ENCODE measurements at regions not wholly inside any gene's neighbourhood (a gene's known extent, or its start where the extent isn't known, plus 50 kb on each side); places are given as distances from the start of the nearest gene placed in this dataset.

DNA sequence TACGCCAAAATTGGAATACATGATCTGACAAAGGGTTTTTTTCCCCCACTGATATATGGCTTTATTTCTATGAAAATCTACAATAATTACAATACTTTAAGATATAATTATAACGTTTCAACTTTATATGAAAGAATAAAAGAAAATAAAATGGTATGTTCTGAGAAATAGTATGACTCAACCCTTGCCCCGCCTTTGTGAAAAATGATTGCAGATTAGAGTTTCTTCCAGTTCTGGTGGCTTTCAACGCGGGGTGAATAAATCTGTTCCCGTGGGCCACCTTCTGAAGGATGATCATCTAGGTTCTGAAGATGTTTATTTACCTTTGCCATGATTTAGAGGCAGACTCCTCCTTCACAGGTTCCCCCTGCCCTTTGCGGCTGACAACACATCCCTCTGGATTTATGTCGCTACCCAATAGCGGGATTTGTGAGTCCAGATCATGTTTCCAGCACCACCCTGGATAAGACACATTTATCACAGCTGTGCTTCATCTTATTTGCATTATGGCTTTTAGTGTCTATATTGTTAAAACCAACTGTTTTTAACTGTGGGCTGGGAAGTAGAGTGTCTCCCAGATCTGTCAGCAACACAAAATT is 607.0 kb upstream of the KIRREL3 start:
- Histone ChIP-seq H3K9ac (ENCODE audit: low read length in 5 of 5) (no peak overlapping the region), H3K27ac (ENCODE audit: low read depth, low read length) (no peak overlapping the region), H3K36me3 (ENCODE audit: control insufficient read depth in 5 of 5, insufficient read depth in 5 of 5, low read length in 5 of 5) (no peaks in the 10 kb centered on the region), H3K4me3 (ENCODE audit: low read depth in 1 of 5, low read length in 5 of 5) (no peak overlapping the region), H3K4me1 (ENCODE audit: control insufficient read depth in 5 of 5, insufficient read depth in 5 of 5, low read length in 5 of 5) (no peaks in the 10 kb centered on the region), H3K27me3 (ENCODE audit: control insufficient read depth in 5 of 5, insufficient read depth in 4 of 5, low read length in 5 of 5) (peaks cover 0 to 2% (median 0%) of the 10 kb centered on the region in 5 donors), H3K9me3 (ENCODE audit: control insufficient read depth in 5 of 5, low read length in 5 of 5) (no peaks in the 10 kb centered on the region)

DNA sequence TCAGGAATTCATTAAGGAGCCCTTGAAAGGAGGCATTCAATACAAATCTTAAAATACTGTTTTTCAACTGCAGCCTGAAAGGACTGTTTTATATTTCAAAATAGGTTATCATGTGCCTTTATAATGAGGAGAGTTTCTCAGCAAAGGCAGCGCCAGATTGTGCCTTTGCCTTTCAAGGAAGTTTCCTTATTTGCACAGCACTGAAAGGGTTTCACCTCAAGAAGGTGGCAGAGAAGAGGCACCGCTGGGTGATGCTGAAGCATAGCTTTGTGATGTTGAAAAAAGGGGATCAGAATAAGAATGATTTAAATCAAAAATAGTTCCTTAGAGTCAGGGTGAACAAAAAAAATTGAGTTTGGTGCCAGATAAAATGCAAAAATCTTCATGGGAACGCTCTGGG is 601.0 kb upstream of the KIRREL3 start:
- no peak overlapping the region for H3K9ac ChIP-seq (ENCODE audit: low read length in 5 of 5)
- no peaks in the 10 kb centered on the region for H3K9me3 ChIP-seq (ENCODE audit: control insufficient read depth in 5 of 5, low read length in 5 of 5)
- H3K36me3 ChIP-seq (ENCODE audit: control insufficient read depth in 5 of 5, insufficient read depth in 5 of 5, low read length in 5 of 5): no peaks in the 10 kb centered on the region
- no peaks in the 10 kb centered on the region for H3K27me3 ChIP-seq (ENCODE audit: control insufficient read depth in 5 of 5, insufficient read depth in 4 of 5, low read length in 5 of 5)
- H3K27ac ChIP-seq (ENCODE audit: low read depth, low read length): no peak overlapping the region
- H3K4me3 ChIP-seq (ENCODE audit: low read depth in 1 of 5, low read length in 5 of 5): no peak overlapping the region
- H3K4me1 ChIP-seq (ENCODE audit: control insufficient read depth in 5 of 5, insufficient read depth in 5 of 5, low read length in 5 of 5): no peaks in the 10 kb centered on the region

DNA sequence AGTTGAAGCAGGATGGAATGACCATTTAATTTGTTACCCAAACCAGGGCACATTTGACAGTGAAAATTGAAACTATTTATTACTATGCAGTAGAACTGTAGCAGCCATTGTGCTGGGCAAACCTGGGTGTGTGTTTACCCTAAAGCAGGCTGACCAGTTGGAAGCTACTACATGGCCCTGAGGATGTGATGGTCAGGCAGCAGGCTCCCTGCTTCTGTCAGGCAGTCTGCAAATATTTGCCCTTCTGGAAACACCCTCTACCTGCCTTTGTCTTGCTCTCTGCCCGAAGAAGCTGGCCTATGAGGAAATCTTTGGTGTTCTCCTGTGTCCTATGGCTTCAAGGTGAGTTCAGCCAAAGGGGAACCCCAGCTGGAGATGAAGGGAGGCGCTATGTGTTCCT is 600.1 kb upstream of the KIRREL3 start:
- Histone ChIP-seq H3K4me3 (ENCODE audit: low read depth in 1 of 5, low read length in 5 of 5) (no peak overlapping the region), H3K9me3 (ENCODE audit: control insufficient read depth in 5 of 5, low read length in 5 of 5) (no peaks in the 10 kb centered on the region), H3K27ac (ENCODE audit: low read depth, low read length) (no peak overlapping the region), H3K27me3 (ENCODE audit: control insufficient read depth in 5 of 5, insufficient read depth in 4 of 5, low read length in 5 of 5) (no peaks in the 10 kb centered on the region), H3K36me3 (ENCODE audit: control insufficient read depth in 5 of 5, insufficient read depth in 5 of 5, low read length in 5 of 5) (no peaks in the 10 kb centered on the region), H3K9ac (ENCODE audit: low read length in 5 of 5) (no peak overlapping the region), H3K4me1 (ENCODE audit: control insufficient read depth in 5 of 5, insufficient read depth in 5 of 5, low read length in 5 of 5) (no peaks in the 10 kb centered on the region)

DNA sequence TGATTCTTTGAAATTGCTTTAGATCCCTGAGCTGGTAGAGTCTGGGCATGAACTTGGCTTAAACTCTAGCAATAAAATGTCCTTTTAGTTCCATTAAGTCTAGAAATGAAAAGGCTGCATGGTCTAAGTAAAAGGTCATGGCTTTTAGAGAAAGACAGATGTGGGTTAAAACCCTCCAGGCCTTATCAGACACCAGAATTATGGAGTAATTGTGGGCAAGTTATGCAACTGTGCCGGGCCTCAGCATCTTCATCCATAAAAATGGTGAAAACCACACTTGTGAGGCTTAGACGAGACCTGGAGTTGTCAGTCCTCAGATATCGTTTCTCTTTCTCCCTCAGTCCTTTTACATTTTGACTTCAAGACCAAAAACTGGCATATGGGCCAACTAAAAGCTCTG is 597.9 kb upstream of the KIRREL3 start:
- Histone ChIP-seq H3K4me3 (ENCODE audit: low read depth in 1 of 5, low read length in 5 of 5) (no peak overlapping the region), H3K9me3 (ENCODE audit: control insufficient read depth in 5 of 5, low read length in 5 of 5) (no peaks in the 10 kb centered on the region), H3K27ac (ENCODE audit: low read depth, low read length) (no peak overlapping the region), H3K36me3 (ENCODE audit: control insufficient read depth in 5 of 5, insufficient read depth in 5 of 5, low read length in 5 of 5) (no peaks in the 10 kb centered on the region), H3K9ac (ENCODE audit: low read length in 5 of 5) (no peak overlapping the region), H3K4me1 (ENCODE audit: control insufficient read depth in 5 of 5, insufficient read depth in 5 of 5, low read length in 5 of 5) (no peaks in the 10 kb centered on the region), H3K27me3 (ENCODE audit: control insufficient read depth in 5 of 5, insufficient read depth in 4 of 5, low read length in 5 of 5) (no peaks in the 10 kb centered on the region)

DNA sequence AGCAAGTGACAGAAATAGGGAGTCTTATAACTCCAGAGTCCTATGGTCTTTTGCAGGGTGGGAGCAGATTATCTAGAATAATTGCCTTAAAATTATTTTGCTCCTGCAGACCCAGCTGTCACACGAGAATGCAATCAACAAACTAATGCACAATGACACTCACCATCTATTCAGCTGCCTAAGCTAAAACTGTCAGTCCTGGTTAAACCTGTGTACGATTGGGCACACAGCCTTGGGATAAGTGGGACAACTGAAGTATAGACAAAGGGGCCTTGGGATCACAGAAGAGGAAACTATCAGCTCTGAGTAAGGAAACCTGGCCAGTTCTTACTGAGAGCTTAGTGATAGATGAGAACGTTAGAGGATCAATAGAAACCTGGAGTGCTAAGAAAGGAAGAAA is 595.9 kb upstream of the KIRREL3 start:
- H3K36me3 ChIP-seq (ENCODE audit: control insufficient read depth in 5 of 5, insufficient read depth in 5 of 5, low read length in 5 of 5): no peaks in the 10 kb centered on the region
- H3K27ac ChIP-seq (ENCODE audit: low read depth, low read length): no peak overlapping the region
- H3K9ac ChIP-seq (ENCODE audit: low read length in 5 of 5): no peak overlapping the region
- no peak overlapping the region for H3K4me3 ChIP-seq (ENCODE audit: low read depth in 1 of 5, low read length in 5 of 5)
- H3K27me3 ChIP-seq (ENCODE audit: control insufficient read depth in 5 of 5, insufficient read depth in 4 of 5, low read length in 5 of 5): no peaks in the 10 kb centered on the region
- H3K9me3 ChIP-seq (ENCODE audit: control insufficient read depth in 5 of 5, low read length in 5 of 5): no peaks in the 10 kb centered on the region
- H3K4me1 ChIP-seq (ENCODE audit: control insufficient read depth in 5 of 5, insufficient read depth in 5 of 5, low read length in 5 of 5): no peaks in the 10 kb centered on the region

DNA sequence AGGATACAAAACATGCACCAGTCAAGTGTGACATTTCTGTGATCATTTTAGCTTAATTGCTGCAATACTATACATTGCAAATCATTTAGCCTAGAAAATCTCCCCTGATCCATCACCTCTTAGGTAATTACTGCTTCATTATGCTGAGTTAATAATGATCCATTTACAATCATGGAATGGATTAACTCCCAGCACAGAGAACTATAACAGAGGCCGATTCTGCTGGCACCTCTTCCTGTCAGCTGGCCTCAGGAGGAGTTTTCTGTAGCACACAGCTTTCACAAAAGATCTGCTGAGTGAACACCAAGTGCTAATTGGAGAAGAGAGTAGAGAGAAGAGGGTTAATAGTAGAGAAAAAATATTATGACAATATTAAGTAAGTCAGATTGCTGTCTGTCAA is 591.8 kb upstream of the KIRREL3 start:
- Histone ChIP-seq H3K4me3 (ENCODE audit: low read depth in 1 of 5, low read length in 5 of 5) (no peak overlapping the region), H3K9me3 (ENCODE audit: control insufficient read depth in 5 of 5, low read length in 5 of 5) (no peaks in the 10 kb centered on the region), H3K36me3 (ENCODE audit: control insufficient read depth in 5 of 5, insufficient read depth in 5 of 5, low read length in 5 of 5) (no peaks in the 10 kb centered on the region), H3K9ac (ENCODE audit: low read length in 5 of 5) (no peak overlapping the region), H3K4me1 (ENCODE audit: control insufficient read depth in 5 of 5, insufficient read depth in 5 of 5, low read length in 5 of 5) (no peaks in the 10 kb centered on the region), H3K27ac (ENCODE audit: low read depth, low read length) (no peak overlapping the region), H3K27me3 (ENCODE audit: control insufficient read depth in 5 of 5, insufficient read depth in 4 of 5, low read length in 5 of 5) (no peaks in the 10 kb centered on the region)

DNA sequence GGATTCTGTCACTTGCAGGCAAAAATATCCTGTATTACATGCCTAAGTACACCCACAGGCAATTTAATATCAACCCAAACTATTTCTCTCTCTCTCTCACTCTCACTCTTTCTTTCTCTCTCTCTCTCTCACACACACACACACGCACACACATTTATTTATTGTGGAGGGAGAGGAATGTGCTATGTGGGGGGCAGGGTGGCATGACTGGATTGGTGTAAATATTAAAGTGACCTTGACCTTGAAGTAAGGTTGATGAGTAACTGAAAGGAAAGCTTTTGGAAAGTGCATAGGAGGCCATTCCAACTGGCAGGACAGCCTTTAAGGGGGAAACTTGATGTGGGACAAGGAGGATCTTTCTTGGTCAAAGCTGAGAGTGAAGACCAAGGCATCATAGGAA is 589.7 kb upstream of the KIRREL3 start:
- Histone ChIP-seq H3K36me3 (ENCODE audit: control insufficient read depth in 5 of 5, insufficient read depth in 5 of 5, low read length in 5 of 5) (no peaks in the 10 kb centered on the region), H3K27ac (ENCODE audit: low read depth, low read length) (no peak overlapping the region), H3K9me3 (ENCODE audit: control insufficient read depth in 5 of 5, low read length in 5 of 5) (no peaks in the 10 kb centered on the region), H3K4me3 (ENCODE audit: low read depth in 1 of 5, low read length in 5 of 5) (no peak overlapping the region), H3K9ac (ENCODE audit: low read length in 5 of 5) (no peak overlapping the region), H3K4me1 (ENCODE audit: control insufficient read depth in 5 of 5, insufficient read depth in 5 of 5, low read length in 5 of 5) (no peaks in the 10 kb centered on the region), H3K27me3 (ENCODE audit: control insufficient read depth in 5 of 5, insufficient read depth in 4 of 5, low read length in 5 of 5) (no peaks in the 10 kb centered on the region)

DNA sequence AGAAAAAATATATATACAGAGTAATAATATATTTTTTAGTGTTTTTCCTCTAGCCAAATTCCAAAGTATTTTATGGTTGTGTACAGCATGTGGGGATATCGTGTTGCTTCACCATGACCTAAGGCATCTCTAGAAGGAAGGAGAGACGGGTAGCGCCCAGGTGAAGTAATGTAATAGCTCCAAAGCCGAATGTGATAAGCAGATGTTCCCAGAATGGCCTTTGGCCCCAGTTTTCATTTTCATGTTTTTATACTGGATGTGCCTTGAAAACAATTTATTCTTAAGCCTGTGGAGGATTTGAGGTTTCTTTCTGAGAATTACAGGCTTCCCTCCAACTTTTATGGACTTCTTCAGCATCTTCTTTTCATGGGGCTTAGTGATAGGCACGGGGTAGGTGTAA is 587.9 kb upstream of the KIRREL3 start:
- Histone ChIP-seq H3K9me3 (ENCODE audit: control insufficient read depth in 5 of 5, low read length in 5 of 5) (no peaks in the 10 kb centered on the region), H3K4me3 (ENCODE audit: low read depth in 1 of 5, low read length in 5 of 5) (no peak overlapping the region), H3K27me3 (ENCODE audit: control insufficient read depth in 5 of 5, insufficient read depth in 4 of 5, low read length in 5 of 5) (no peaks in the 10 kb centered on the region), H3K36me3 (ENCODE audit: control insufficient read depth in 5 of 5, insufficient read depth in 5 of 5, low read length in 5 of 5) (no peaks in the 10 kb centered on the region), H3K4me1 (ENCODE audit: control insufficient read depth in 5 of 5, insufficient read depth in 5 of 5, low read length in 5 of 5) (no peaks in the 10 kb centered on the region), H3K9ac (ENCODE audit: low read length in 5 of 5) (no peak overlapping the region), H3K27ac (ENCODE audit: low read depth, low read length) (no peak overlapping the region)

DNA sequence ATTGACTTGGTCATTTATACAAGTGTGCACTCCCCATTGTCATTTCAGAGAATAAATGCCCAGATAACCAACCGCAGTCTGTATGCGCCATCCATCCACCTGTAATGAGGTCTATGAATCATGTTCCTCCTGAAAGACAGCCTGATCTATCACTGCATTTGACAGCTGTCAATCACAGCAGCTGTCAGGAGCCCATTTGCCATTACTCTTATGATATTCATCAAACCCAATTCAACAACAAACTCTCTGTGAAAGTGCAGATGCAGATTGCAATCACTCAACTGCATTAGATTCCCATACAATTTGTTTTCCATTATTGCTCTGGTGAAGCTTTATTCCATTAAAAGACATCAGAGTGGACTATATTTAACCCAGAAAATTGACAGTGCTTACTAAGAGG is 586.9 kb upstream of the KIRREL3 start:
- Histone ChIP-seq H3K27me3 (ENCODE audit: control insufficient read depth in 5 of 5, insufficient read depth in 4 of 5, low read length in 5 of 5) (no peaks in the 10 kb centered on the region), H3K36me3 (ENCODE audit: control insufficient read depth in 5 of 5, insufficient read depth in 5 of 5, low read length in 5 of 5) (no peaks in the 10 kb centered on the region), H3K9me3 (ENCODE audit: control insufficient read depth in 5 of 5, low read length in 5 of 5) (no peaks in the 10 kb centered on the region), H3K4me1 (ENCODE audit: control insufficient read depth in 5 of 5, insufficient read depth in 5 of 5, low read length in 5 of 5) (no peaks in the 10 kb centered on the region), H3K4me3 (ENCODE audit: low read depth in 1 of 5, low read length in 5 of 5) (no peak overlapping the region), H3K27ac (ENCODE audit: low read depth, low read length) (no peak overlapping the region), H3K9ac (ENCODE audit: low read length in 5 of 5) (no peak overlapping the region)

DNA sequence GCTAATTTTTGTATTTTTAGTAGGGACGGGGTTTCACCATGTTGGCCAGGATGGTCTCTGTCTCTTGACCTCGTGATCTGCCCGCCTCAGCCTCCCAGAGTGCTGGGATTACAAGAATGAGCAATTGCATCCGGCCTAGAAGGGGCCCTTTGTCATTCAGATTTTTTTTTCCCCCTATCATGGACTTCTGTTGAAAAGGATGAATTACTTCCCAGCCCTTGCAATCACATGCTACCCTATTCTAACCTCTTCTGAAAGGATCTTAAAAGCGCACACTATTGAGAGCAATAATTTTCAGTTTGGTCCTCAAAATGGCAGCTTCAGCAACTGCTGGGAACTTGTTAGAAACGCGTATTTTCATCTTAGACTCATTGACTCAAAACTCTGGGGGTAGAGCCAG is 575.6 kb upstream of the KIRREL3 start:
- Histone ChIP-seq H3K9me3 (ENCODE audit: control insufficient read depth in 5 of 5, low read length in 5 of 5) (peaks cover 0 to 6% (median 0%) of the 10 kb centered on the region in 5 donors), H3K9ac (ENCODE audit: low read length in 5 of 5) (no peak overlapping the region), H3K27ac (ENCODE audit: low read depth, low read length) (no peak overlapping the region)

DNA sequence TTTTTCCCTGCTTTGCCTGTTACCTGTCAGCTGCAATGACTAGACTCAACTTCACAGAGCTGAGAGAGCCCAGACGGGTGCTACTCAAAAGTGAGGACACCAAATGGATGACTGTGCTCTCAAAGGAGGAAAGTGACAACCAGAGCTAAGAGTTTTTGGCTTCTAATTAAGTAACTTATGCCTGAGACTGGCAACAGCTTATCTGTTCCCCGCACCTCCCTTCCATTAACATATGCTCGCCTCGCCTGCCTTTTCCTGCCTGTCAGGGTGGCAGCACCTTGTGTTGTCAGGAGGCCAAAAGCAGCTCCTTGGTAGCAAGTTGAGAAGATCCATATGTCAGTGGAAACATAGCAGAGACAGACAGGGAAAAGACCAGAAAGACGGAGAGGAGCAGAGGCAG is 573.9 kb upstream of the KIRREL3 start:
- Histone ChIP-seq H3K4me3 (ENCODE audit: low read depth in 1 of 5, low read length in 5 of 5) (no peak overlapping the region), H3K9ac (ENCODE audit: low read length in 5 of 5) (no peak overlapping the region), H3K9me3 (ENCODE audit: control insufficient read depth in 5 of 5, low read length in 5 of 5) (peaks cover 0 to 6% (median 0%) of the 10 kb centered on the region in 5 donors), H3K36me3 (ENCODE audit: control insufficient read depth in 5 of 5, insufficient read depth in 5 of 5, low read length in 5 of 5) (no peaks in the 10 kb centered on the region), H3K4me1 (ENCODE audit: control insufficient read depth in 5 of 5, insufficient read depth in 5 of 5, low read length in 5 of 5) (no peaks in the 10 kb centered on the region), H3K27me3 (ENCODE audit: control insufficient read depth in 5 of 5, insufficient read depth in 4 of 5, low read length in 5 of 5) (no peaks in the 10 kb centered on the region), H3K27ac (ENCODE audit: low read depth, low read length) (no peak overlapping the region)

More for the DNA sequence above, 575.6 kb upstream of the KIRREL3 start:
- Histone ChIP-seq H3K36me3 (ENCODE audit: control insufficient read depth in 5 of 5, insufficient read depth in 5 of 5, low read length in 5 of 5) (no peaks in the 10 kb centered on the region), H3K4me1 (ENCODE audit: control insufficient read depth in 5 of 5, insufficient read depth in 5 of 5, low read length in 5 of 5) (no peaks in the 10 kb centered on the region), H3K4me3 (ENCODE audit: low read depth in 1 of 5, low read length in 5 of 5) (no peak overlapping the region), H3K27me3 (ENCODE audit: control insufficient read depth in 5 of 5, insufficient read depth in 4 of 5, low read length in 5 of 5) (no peaks in the 10 kb centered on the region)
